ACC112 (cell line): ENCODE measurements at regions not wholly inside any gene's neighbourhood (a gene's known extent, or its start where the extent isn't known, plus 50 kb on each side); places are given as distances from the start of the nearest gene placed in this dataset.

ENCODE experiments used
- H2AFZ ChIP-seq: fragments of 200-600 bp; sonication (generic); one replicate; pipeline ENCODE4 v1.6.0; 2017; ENCODE audit warnings: antibody characterized with exemption, low read length; ENCODE audit not compliant: unreplicated experiment
- H3K27ac ChIP-seq: fragments of 200-600 bp; sonication (generic); 2 replicates; pipeline ENCODE4 v1.5.1; 2014; ENCODE audit warnings: low read depth, mild to moderate bottlenecking, antibody characterized with exemption, low read length, moderate library complexity
- H3K27me3 ChIP-seq: fragments of 200-600 bp; sonication (generic); 2 replicates; pipeline ENCODE4 v1.6.1; 2014; ENCODE audit warnings: mild to moderate bottlenecking, antibody characterized with exemption, low read length, moderate library complexity, mixed read lengths; ENCODE audit not compliant: insufficient read depth
- H3K36me3 ChIP-seq: fragments of 200-600 bp; sonication (generic); 2 replicates; pipeline ENCODE4 v1.6.1; 2016; ENCODE audit warnings: mild to moderate bottlenecking, antibody characterized with exemption, low read length, moderate library complexity, mixed read lengths; ENCODE audit not compliant: insufficient read depth
- H3K4me1 ChIP-seq: fragments of 200-600 bp; sonication (generic); one replicate; pipeline ENCODE4 v1.6.1; 2016; ENCODE audit warnings: low read length, mixed read lengths; ENCODE audit not compliant: insufficient read depth, unreplicated experiment, control insufficient read depth
- H3K4me3 ChIP-seq: fragments of 200-600 bp; sonication (generic); 2 replicates; pipeline ENCODE4 v1.5.1; 2014; ENCODE audit warnings: mild to moderate bottlenecking, low read depth, low read length
- H3K79me2 ChIP-seq: fragments of 200-600 bp; sonication (generic); one replicate; pipeline ENCODE4 v1.6.0; 2016; ENCODE audit warnings: low read length; ENCODE audit not compliant: control insufficient read depth, unreplicated experiment, insufficient read depth

GRCh38 chr1:193753038-193753756, 566.8 kb upstream of the B3GALT2 start:
- H3K27me3 ChIP-seq = no peaks in the 10 kb centered on the region
- no peaks in the 10 kb centered on the region for H3K79me2 ChIP-seq
- no peak overlapping the region for H3K4me3 ChIP-seq
- no peaks in the 10 kb centered on the region for H3K36me3 ChIP-seq
- H2AFZ ChIP-seq = no peak overlapping the region
- H3K4me1 ChIP-seq = no peaks in the 10 kb centered on the region
- no peak overlapping the region for H3K27ac ChIP-seq

- Histone ChIP-seq H3K4me1 (no peaks in the 10 kb centered on the region), H3K4me3 (no peak overlapping the region), H3K36me3 (no peaks in the 10 kb centered on the region), H2AFZ (no peak overlapping the region), H3K27ac (no peak overlapping the region), H3K79me2 (no peaks in the 10 kb centered on the region), H3K27me3 (no peaks in the 10 kb centered on the region)
These were observed 563.5 kb upstream of the B3GALT2 start for GRCh38 chr1:193749868-193750267.

GRCh38 chr1:193747579-193747978, 561.2 kb upstream of the B3GALT2 start:
- Histone ChIP-seq H2AFZ (no peak overlapping the region), H3K4me3 (no peak overlapping the region), H3K4me1 (no peaks in the 10 kb centered on the region), H3K27me3 (no peaks in the 10 kb centered on the region), H3K27ac (no peak overlapping the region), H3K79me2 (no peaks in the 10 kb centered on the region), H3K36me3 (no peaks in the 10 kb centered on the region)

GRCh38 chr1:193741228-193741627, 554.8 kb upstream of the B3GALT2 start:
- no peaks in the 10 kb centered on the region for H3K36me3 ChIP-seq
- no peaks in the 10 kb centered on the region for H3K79me2 ChIP-seq

GRCh38 chr1:193740762-193741161, 554.3 kb upstream of the B3GALT2 start:
- no peak overlapping the region for H2AFZ ChIP-seq
- H3K79me2 ChIP-seq = no peaks in the 10 kb centered on the region
- H3K36me3 ChIP-seq = no peaks in the 10 kb centered on the region
- no peaks in the 10 kb centered on the region for H3K27me3 ChIP-seq
- H3K4me3 ChIP-seq = no peak overlapping the region
- no peak overlapping the region for H3K27ac ChIP-seq
- H3K4me1 ChIP-seq = no peaks in the 10 kb centered on the region

More at GRCh38 chr1:193741228-193741627, 554.8 kb upstream of the B3GALT2 start:
- H2AFZ ChIP-seq = no peak overlapping the region
- H3K4me1 ChIP-seq = no peaks in the 10 kb centered on the region
- H3K27ac ChIP-seq = no peak overlapping the region
- H3K4me3 ChIP-seq = no peak overlapping the region
- no peaks in the 10 kb centered on the region for H3K27me3 ChIP-seq

- H3K4me3 ChIP-seq = no peak overlapping the region
- no peaks in the 10 kb centered on the region for H3K4me1 ChIP-seq
- H2AFZ ChIP-seq = no peak overlapping the region
- H3K36me3 ChIP-seq = no peaks in the 10 kb centered on the region
- no peaks in the 10 kb centered on the region for H3K27me3 ChIP-seq
- no peaks in the 10 kb centered on the region for H3K79me2 ChIP-seq
- no peak overlapping the region for H3K27ac ChIP-seq
These were observed 550.1 kb upstream of the B3GALT2 start for GRCh38 chr1:193736507-193736906.

GRCh38 chr1:193733674-193734073, 547.3 kb upstream of the B3GALT2 start:
- H3K27ac ChIP-seq = no peak overlapping the region
- no peaks in the 10 kb centered on the region for H3K27me3 ChIP-seq
- H3K4me3 ChIP-seq = no peak overlapping the region
- no peaks in the 10 kb centered on the region for H3K36me3 ChIP-seq
- H3K4me1 ChIP-seq = no peaks in the 10 kb centered on the region
- no peak overlapping the region for H2AFZ ChIP-seq
- no peaks in the 10 kb centered on the region for H3K79me2 ChIP-seq

GRCh38 chr1:193730017-193730416, 543.6 kb upstream of the B3GALT2 start:
- Histone ChIP-seq H3K79me2 (no peaks in the 10 kb centered on the region), H3K27me3 (no peaks in the 10 kb centered on the region), H2AFZ (no peak overlapping the region), H3K4me3 (no peak overlapping the region), H3K36me3 (no peaks in the 10 kb centered on the region), H3K4me1 (no peaks in the 10 kb centered on the region), H3K27ac (no peak overlapping the region)

- Histone ChIP-seq H3K36me3 (no peaks in the 10 kb centered on the region), H3K27ac (no peak overlapping the region), H3K4me1 (no peaks in the 10 kb centered on the region), H2AFZ (no peak overlapping the region), H3K79me2 (no peaks in the 10 kb centered on the region), H3K4me3 (no peak overlapping the region), H3K27me3 (no peaks in the 10 kb centered on the region)
These were observed 543.0 kb upstream of the B3GALT2 start for GRCh38 chr1:193729429-193729828.

GRCh38 chr1:193727850-193728249, 541.4 kb upstream of the B3GALT2 start:
- no peak overlapping the region for H3K27ac ChIP-seq
- no peaks in the 10 kb centered on the region for H3K4me1 ChIP-seq
- H2AFZ ChIP-seq = no peak overlapping the region
- no peak overlapping the region for H3K4me3 ChIP-seq
- no peaks in the 10 kb centered on the region for H3K27me3 ChIP-seq
- H3K36me3 ChIP-seq = no peaks in the 10 kb centered on the region
- H3K79me2 ChIP-seq = no peaks in the 10 kb centered on the region

- Histone ChIP-seq H3K36me3 (no peaks in the 10 kb centered on the region), H3K27me3 (no peaks in the 10 kb centered on the region), H3K27ac (no peak overlapping the region), H3K79me2 (no peaks in the 10 kb centered on the region), H2AFZ (no peak overlapping the region), H3K4me3 (no peak overlapping the region), H3K4me1 (no peaks in the 10 kb centered on the region)
These were observed 540.3 kb upstream of the B3GALT2 start for GRCh38 chr1:193726722-193727121.
